Motor neuron (in vitro differentiated cells): ENCODE measurements at regions not wholly inside any gene's neighbourhood (a gene's known extent, or its start where the extent isn't known, plus 50 kb on each side); places are given as distances from the start of the nearest gene placed in this dataset.

Source experiments
- ATAC-seq, 8 experiments: fragments of 200-7000 bp; cut with Tn5 transposase; replicated peaks in 6 of 8; 2 replicates each; pipeline ENCODE4 v1.8.0; 2021; ENCODE audit warnings: mild to moderate bottlenecking in 8 of 8, moderate library complexity in 8 of 8
- H3K27ac ChIP-seq, 2 donors: fragments of 250-450 bp; sonication (Bioruptor Pico); 2 replicates each; pipeline ENCODE4 v1.9.0; 2021; ENCODE audit warnings: antibody characterized with exemption in 2 of 2, mild to moderate bottlenecking in 2 of 2, moderate library complexity in 1 of 2
- H3K4me1 ChIP-seq, 2 donors: fragments of 250-450 bp; sonication (Bioruptor Pico); replicated peaks in 1 of 2; 2 replicates each; pipeline ENCODE4 v1.6.1; 2021; ENCODE audit warnings: antibody characterized with exemption in 2 of 2, mild to moderate bottlenecking in 2 of 2, moderate library complexity in 1 of 2
- H3K4me3 ChIP-seq, 5 donors: fragments of 250-450 bp; sonication (Bioruptor Pico); 2 replicates each; pipeline ENCODE4 v1.9.0; 2021; ENCODE audit warnings: antibody characterized with exemption in 5 of 5, mild to moderate bottlenecking in 5 of 5, moderate library complexity in 4 of 5
- WGBS, 10 experiments: fragments of 450-650 bp; shearing (Covaris generic); methylation state at CpG; one replicate each; pipeline ENCODE4 v1.0.0; 2022; 5-methylcytosine and 5-hydroxymethylcytosine counted together
- in situ Hi-C, 9 experiments: fragments of 400-800 bp; cut with MboI; loops; one replicate each; pipeline ENCODE4 v1.15.0; 2021; ENCODE audit warnings: low sequenced_read_pairs in 9 of 9, low pct_unique_long_range_greater_than_20kb in 2 of 9; ENCODE audit not compliant: unreplicated experiment in 9 of 9

DNA sequence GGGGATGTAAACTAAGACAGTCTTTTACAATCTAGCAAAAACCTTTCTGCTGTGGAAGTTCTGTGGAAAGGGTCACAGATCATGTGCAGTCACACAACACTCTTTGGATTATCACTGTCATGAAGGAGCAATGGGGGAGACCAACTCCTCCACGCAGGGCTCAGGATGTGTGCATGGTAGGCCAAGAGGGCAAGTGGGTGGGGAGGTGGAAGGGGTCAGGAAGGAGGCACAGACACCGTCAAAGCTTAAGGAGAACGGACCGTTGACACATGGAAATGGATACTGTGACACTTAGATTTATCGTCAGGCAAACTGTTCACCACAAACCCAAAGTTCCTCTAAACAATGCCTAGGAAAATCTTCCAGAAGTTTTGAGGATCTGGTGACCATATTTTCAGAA is 215.8 kb downstream of the PAX1 start:
- Histone ChIP-seq H3K4me1 (no peaks in the 10 kb centered on the region), H3K27ac (no peak overlapping the region), H3K4me3 (no peak overlapping the region)
- 0 to 90% (median 47%) methylated on average over 1 to 5 of the region's 5 CpGs; no CpG with 5 or more reads in 2 of the 10 experiments for WGBS, 10 experiments
- in situ Hi-C loops, result no loop called here
- ATAC-seq, result no peak

DNA sequence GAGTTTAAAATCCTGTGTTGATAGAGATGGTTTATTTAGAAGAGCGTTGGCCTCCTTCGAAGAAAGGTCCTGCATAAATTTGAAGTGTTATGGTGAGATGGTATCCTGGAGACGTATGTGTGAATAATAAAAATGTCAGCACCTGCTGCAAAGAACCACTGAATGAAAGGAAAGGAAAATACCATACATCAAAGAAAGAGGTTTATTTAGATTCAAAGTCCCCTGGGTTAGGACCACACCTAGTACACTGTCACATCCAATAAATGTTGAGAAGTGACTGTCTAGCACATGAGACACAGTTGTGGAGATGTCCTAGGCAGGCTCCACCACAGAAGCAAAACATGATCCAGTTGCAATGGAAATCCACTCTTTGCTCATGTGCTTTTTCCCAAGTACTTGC is 214.7 kb downstream of the PAX1 start:
- 0 to 70% (median 37%) methylated on average over 1 to 3 of the region's 3 CpGs; no CpG with 5 or more reads in 3 of the 10 experiments for WGBS, 10 experiments
- ATAC-seq, result no peak
- Histone ChIP-seq H3K4me1 (no peaks in the 10 kb centered on the region), H3K27ac (no peak overlapping the region), H3K4me3 (no peak overlapping the region)
- in situ Hi-C loops, result no loop called here

DNA sequence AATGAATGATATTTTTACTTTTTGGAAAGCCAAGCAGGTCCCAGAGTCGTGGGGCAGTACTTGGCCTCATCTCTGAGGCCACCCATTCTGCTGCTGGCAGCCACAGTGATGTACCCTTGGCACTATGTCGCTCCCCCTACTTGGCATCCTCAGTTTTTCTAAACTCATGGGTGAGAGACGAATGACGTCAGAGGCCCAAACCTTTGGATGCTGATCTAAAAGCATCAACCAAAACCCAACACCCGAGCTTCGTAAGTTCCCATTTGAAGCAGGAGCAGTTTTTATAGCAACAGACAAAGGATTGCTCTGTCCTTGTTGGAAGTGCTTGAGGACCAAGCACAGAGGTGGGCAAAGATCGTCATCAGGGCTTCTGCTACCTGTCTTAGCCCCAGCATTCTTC is 212.9 kb downstream of the PAX1 start:
- H3K27ac ChIP-seq, result no peak overlapping the region
- WGBS, 10 experiments, result 0 to 100% (median 77%) methylated on average over 1 to 5 of the region's 7 CpGs
- in situ Hi-C loops, result no loop called here
- ATAC-seq, result no peak
- no peak overlapping the region for H3K4me3 ChIP-seq
- no peaks in the 10 kb centered on the region for H3K4me1 ChIP-seq

DNA sequence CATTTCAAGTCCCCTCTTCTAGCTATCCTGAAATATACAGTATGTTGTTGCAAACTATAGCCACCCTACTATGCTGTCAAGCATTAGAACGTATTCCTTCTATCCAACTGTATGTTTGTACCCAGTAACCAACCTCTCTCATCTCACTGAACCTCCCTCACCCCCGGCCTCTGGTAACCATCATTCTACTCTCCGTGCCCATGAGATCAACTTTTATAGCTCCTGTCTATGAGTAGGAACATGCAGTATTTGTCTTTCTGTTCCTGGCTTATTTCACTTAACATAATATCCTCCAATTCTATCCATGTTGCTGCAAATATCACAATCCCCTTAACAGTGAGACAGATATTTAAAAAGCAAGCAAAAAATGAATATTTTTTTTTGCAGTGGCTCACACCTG is 196.9 kb downstream of the PAX1 start:
- no peak for ATAC-seq
- H3K4me1 ChIP-seq, result no peaks in the 10 kb centered on the region
- in situ Hi-C loops, result no loop called here
- 6 to 79% (median 42%) methylated on average over 1 to 3 of the region's 3 CpGs; no CpG with 5 or more reads in 2 of the 10 experiments for WGBS, 10 experiments
- no peak overlapping the region for H3K4me3 ChIP-seq
- no peak overlapping the region for H3K27ac ChIP-seq

DNA sequence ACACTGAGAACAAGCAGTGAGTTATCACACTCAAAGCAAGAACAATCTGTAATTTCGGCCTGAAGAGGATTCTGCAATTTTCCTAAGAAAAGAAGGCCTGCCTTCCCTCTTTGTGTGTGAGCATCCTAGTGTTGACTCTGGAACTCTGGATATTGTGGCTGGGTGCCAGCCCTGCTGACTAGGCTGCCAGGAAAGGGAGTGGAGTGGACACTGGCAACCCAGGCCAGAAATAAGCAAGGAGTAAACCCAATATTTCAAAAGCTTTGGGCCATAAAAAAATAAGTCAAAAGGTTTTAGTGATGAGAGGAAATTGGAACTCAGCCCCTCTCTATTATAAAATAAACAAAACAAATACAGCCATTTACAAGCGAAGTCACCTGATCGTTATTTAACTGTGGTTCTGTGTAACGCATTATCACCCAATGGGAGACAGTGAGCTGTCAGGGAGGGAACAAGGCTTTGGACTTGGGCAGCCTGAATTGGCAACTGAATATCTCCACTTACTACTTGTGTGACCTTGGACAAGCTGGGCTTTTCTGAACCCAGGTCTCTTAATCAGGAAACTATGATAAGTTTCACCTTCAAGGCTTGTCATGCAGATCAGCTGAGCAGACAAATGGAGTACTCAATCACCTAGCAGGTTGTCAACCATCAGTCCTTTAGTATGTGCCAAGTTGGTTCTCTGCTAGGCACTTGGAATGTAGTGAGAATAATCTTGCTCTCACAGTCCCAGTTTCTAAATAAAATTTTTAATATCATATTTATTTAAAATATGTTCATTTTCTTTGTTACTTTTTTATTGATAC is 196.2 kb downstream of the PAX1 start:
- no peak overlapping the region for H3K27ac ChIP-seq
- H3K4me3 ChIP-seq, result no peak overlapping the region
- H3K4me1 ChIP-seq, result no peaks in the 10 kb centered on the region
- 0 to 84% (median 48%) methylated on average over 1 to 4 of the region's 4 CpGs; no CpG with 5 or more reads in 2 of the 10 experiments for WGBS, 10 experiments
- in situ Hi-C loops, result no loop called here
- ATAC-seq, result peak in 2 of 8 experiments; percentile 19 to 26

DNA sequence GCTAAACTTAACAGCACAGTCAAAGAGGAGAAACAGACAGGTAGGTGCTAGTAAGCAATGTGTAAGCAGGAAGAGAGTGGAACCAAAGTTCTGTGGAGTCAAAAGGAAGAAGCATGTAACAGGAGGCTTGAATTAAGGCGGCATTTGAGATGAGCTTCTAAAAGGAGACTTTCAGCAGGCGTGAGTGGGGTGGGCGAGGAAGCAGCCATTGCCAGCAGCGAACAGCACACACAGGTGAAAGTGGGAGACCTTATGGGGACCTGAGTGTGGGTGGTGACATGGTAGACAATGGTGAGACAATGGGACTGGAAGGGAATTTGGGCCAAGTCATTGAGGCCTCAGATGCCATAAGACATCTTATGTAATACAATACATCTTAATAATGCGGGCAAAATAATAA is 195.0 kb downstream of the PAX1 start:
- WGBS, 10 experiments, result 0 to 100% (median 78%) methylated on average over 1 to 5 of the region's 5 CpGs; no CpG with 5 or more reads in 1 of the 10 experiments
- no peak for ATAC-seq
- Histone ChIP-seq H3K27ac (no peak overlapping the region), H3K4me3 (no peak overlapping the region), H3K4me1 (no peaks in the 10 kb centered on the region)
- in situ Hi-C loops, result no loop called here

DNA sequence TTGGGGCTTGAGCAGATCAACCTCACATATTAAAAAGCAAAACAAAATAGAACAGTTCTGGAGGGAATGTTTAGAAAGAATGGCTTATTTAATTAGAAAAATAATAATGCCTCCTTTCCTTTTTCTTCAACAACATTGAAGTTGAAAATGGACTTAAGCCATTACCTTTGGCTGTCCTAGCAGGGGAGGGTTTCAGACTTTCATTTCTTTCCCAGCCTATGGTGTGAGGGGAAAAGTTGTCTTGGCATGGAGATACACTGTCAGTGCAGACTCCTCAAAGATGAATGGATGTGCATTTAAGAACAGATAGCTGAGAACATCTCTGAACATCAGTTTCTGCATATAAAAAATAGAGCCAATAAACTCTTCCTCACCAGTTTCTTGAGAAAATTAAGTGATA is 169.5 kb downstream of the PAX1 start:
- Histone ChIP-seq H3K4me3 (no peak overlapping the region), H3K27ac (no peak overlapping the region), H3K4me1 (no peaks in the 10 kb centered on the region)
- no peak for ATAC-seq
- in situ Hi-C loops, result no loop called here

DNA sequence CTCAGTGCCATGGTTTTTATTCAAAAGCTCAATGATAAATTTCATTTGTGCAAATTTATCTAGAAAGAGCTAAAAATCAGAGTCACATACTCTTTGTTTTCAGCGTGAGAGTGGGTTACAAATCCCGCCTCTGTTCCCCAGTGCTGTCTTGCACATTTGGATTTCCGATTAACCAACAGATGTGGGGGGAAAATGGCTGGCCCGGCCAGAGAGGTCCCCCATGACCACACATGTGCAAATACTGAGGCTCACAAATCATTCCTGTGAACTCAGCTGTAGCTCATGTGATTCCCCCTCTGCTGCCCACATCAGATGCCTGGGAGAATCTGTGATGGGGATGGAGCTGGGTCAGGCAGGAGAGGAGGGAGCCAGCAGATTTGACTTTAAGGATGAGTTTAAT is 168.7 kb downstream of the PAX1 start:
- in situ Hi-C loops, result no loop called here
- ATAC-seq, result no peak
- 0 to 77% (median 56%) methylated on average over 1 to 4 of the region's 4 CpGs; no CpG with 5 or more reads in 5 of the 10 experiments for WGBS, 10 experiments
- no peak overlapping the region for H3K4me3 ChIP-seq
- H3K27ac ChIP-seq, result no peak overlapping the region
- no peaks in the 10 kb centered on the region for H3K4me1 ChIP-seq

DNA sequence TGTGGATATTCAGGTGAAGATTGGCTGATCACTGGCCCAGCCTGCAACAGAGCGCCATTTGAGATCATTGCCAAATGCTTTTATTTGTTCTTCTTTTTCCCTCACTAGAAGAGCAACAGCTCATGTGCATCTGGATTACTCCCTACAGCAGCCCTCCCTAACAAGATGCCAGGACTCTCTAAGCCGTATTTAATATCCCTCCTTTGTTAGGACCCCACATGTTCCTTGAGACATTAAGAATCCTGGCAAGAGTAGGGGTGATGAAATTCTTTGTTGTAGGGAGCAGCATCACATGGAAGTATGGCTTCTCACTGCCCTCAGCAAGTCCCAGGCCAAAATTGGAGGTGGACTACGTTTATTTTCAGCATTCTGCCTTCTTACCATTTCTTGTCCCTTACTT is 167.8 kb downstream of the PAX1 start:
- no peak overlapping the region for H3K27ac ChIP-seq
- in situ Hi-C loops, result no loop called here
- no peak overlapping the region for H3K4me3 ChIP-seq
- H3K4me1 ChIP-seq, result no peaks in the 10 kb centered on the region
- 0 to 71% (median 58%) methylated on average over 1 to 3 of the region's 3 CpGs; no CpG with 5 or more reads in 2 of the 10 experiments for WGBS, 10 experiments
- ATAC-seq, result no peak

DNA sequence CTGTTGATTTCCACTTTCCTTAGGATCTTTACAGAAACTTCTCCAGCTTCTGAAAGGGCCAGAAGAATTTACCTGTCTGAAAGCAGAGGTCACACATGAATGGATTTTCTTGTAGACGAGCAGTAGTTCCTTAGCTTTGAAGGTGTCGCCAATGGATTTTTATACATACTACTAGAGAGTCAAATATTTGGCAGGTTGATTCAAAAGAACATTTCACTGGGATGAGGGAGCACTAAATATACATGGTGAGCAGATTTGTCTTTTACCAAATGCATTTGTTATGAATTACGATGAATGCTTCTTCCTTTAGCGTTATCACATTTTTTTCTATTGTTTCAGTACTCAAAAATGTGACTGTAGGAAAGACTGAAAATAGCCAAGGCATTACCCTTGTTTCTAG is 162.3 kb downstream of the PAX1 start:
- H3K27ac ChIP-seq, result no peak overlapping the region
- in situ Hi-C loops, result no loop called here
- ATAC-seq, result no peak
- no peak overlapping the region for H3K4me3 ChIP-seq
- WGBS, 10 experiments, result 25 to 100% (median 79%) methylated on average over 1 to 4 of the region's 4 CpGs; no CpG with 5 or more reads in 2 of the 10 experiments
- no peaks in the 10 kb centered on the region for H3K4me1 ChIP-seq

DNA sequence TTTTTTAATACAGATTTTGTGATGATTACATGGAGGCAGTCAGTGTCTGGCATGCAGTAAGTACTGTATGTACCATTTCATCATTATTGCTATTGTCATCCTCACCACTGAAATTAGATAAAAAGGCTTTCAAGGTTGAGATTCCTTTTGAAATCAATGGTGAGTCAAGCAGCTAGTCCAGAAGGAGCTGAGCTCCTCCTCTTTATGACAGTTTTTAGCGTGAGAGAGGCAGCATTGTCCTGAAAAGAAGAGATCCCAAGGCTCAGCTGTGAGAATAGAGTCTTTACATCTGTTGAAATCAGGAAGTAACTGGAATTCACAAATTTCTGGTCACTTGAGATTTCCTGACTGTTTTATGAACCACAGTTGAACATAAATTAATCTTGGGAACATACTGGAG is 161.9 kb downstream of the PAX1 start:
- in situ Hi-C loops, result no loop called here
- no peak overlapping the region for H3K4me3 ChIP-seq
- no peak for ATAC-seq
- H3K27ac ChIP-seq, result no peak overlapping the region
- WGBS, 10 experiments, result 60 to 100% methylated on average over 1 of the region's 1 CpG; no CpG with 5 or more reads in 8 of the 10 experiments
- H3K4me1 ChIP-seq, result no peaks in the 10 kb centered on the region

DNA sequence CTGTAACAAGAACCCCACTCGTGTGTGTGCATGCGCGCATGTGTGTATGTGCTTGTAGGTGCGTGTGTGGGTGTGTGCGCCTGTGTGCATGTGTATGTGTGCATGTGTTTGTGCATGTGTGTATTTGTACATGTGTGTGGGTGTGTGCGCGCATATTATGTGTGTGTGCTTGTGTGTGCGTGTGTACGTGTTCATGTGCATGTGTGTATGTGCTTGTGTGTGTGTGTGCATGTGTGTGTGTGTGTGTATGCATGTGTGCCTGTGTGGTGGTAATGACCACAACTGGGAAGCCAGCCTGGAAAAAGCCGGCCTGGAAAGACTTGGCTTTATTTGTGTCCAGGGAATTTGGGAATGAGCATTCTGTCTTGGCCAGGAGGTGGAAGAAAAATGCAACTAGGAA is 157.5 kb downstream of the PAX1 start:
- Histone ChIP-seq H3K27ac (no peak overlapping the region), H3K4me3 (no peak overlapping the region), H3K4me1 (no peaks in the 10 kb centered on the region)
- in situ Hi-C loops, result no loop called here
- whole genome bisulfite sequencing, 10 experiments, result 33 to 100% (median 86%) methylated on average over 1 to 9 of the region's 10 CpGs; no CpG with 5 or more reads in 6 of the 10 experiments
- no peak for ATAC-seq

DNA sequence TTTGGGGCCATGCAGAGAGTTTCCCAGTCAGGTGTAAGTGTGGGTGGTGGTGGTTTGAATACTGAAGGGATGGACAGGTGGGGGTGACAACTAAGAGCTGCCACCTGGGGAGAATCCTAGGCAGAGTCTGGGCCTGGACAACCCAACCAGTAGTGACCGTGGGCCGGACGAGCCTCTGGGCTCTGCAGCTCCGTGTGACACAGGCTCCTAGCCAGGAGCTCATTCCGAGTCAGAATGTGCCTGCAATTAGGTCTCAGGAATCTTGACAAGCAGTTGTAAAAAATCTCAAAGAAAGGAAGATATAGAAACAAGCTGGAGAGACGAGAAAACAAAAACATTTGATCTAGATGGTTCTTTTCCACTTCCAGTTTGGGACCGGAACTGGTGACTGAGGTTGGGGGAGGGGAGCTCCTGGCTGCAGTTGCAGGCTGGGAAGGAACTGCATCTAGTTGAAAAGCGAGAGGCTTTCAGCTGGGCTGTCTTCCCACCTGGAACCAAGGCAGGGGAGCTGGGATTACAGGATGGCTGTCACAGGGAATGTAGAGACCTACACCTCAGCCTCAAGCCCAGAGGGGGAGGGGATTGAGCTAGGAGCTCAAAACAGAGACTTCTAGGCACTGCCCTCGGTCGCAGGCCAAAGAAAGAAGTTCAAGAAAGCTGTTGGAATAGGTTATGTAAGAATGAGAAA is 156.9 kb downstream of the PAX1 start:
- in situ Hi-C loops, result no loop called here
- no peak for ATAC-seq

More for the DNA sequence above, 156.9 kb downstream of the PAX1 start:
- H3K4me1 ChIP-seq, result no peaks in the 10 kb centered on the region
- 0 to 81% (median 20%) methylated on average over 1 to 6 of the region's 10 CpGs; no CpG with 5 or more reads in 5 of the 10 experiments for WGBS, 10 experiments
- H3K4me3 ChIP-seq, result no peak overlapping the region
- H3K27ac ChIP-seq, result no peak overlapping the region
